K562 (cell line): ENCODE measurements at regions not wholly inside any gene's neighbourhood (a gene's known extent, or its start where the extent isn't known, plus 50 kb on each side); places are given as distances from the start of the nearest gene placed in this dataset.

ENCODE experiments used
- ATAC-seq: fragments of 200-7000 bp; cut with Tn5 transposase; 3 replicates; pipeline ENCODE4 v1.9.1; 2020; ENCODE audit warnings: moderate library complexity
- BruUV-seq: library from RNA; stranded (reverse); fragments of 400-500 nt; replicated peaks from 2 replicates; lab custom pipeline; 2021; lab: Mats Ljungman, UMichigan
- CTCF ChIA-PET: fragments of 300-600 bp; formaldehyde crosslinking; extraction: SDS; loops from one replicate; lab custom pipeline; 2021; ENCODE audit warnings: low intra/inter-chr PET ratio; lab: Yijun Ruan, JAX
- POLR2A ChIA-PET: fragments of 300-600, 350-650 bp; sonication (Branson Sonifier 250); formaldehyde crosslinking; extraction: SDS; loops from one replicate; lab custom pipeline; 2021; ENCODE audit warnings: antibody characterized with exemption, inconsistent platforms; lab: Yijun Ruan, JAX
- DNase-seq, 4 experiments: peaks; one replicate each; pipeline versions ENCODE4 v3.0.0 to v3.0.0-alpha.2; 2011 to 2018; ENCODE audit warnings: low spot score in 3 of 4, mixed read lengths in 3 of 4; ENCODE audit errors: extremely low read depth in 1 of 4
- FAIRE-seq: peaks from 2 replicates; lab custom pipeline; 2011; peaks lifted over from hg19 to GRCh38; lab: Jason Lieb, UNC
- H2AFZ ChIP-seq: 2 replicates; pipeline ENCODE4 v1.6.0; 2011; ENCODE audit warnings: low read depth, low read length, control low read depth, inconsistent platforms
- H3K27ac ChIP-seq: fragments of 200-600 bp; 3 replicates; pipeline ENCODE4 v1.8.0; 2011; ENCODE audit warnings: low read depth, mild to moderate bottlenecking, control low read depth, inconsistent platforms, low read length, moderate library complexity, mixed read lengths; ENCODE audit errors: extremely low read depth
- H3K27me3 ChIP-seq, 2 experiments: fragments of 300-600 bp in 1 of 2; 2 replicates in 1 of 2; 3 replicates in 1 of 2; pipeline versions ENCODE4 v1.6.0 to v1.8.0; 2011; ENCODE audit warnings: inconsistent platforms in 2 of 2, low read length in 2 of 2, mild to moderate bottlenecking in 1 of 2, mixed read lengths in 1 of 2, moderate library complexity in 1 of 2; ENCODE audit not compliant: control insufficient read depth in 2 of 2, insufficient read depth in 2 of 2
- H3K36me3 ChIP-seq: fragments of 300-600 bp; 3 replicates; pipeline ENCODE4 v1.8.0; 2011; ENCODE audit warnings: mild to moderate bottlenecking, low read length, inconsistent platforms; ENCODE audit not compliant: control insufficient read depth, insufficient read depth
- H3K4me1 ChIP-seq, 2 experiments: fragments of 200-600 bp in 1 of 2; replicated peaks in 1 of 2; 2 replicates in 1 of 2; 3 replicates in 1 of 2; pipeline versions ENCODE4 v1.5.1 to v1.8.0; 2011; ENCODE audit warnings: inconsistent platforms in 2 of 2, low read length in 2 of 2, mild to moderate bottlenecking in 1 of 2, mixed read lengths in 1 of 2, moderate library complexity in 1 of 2; ENCODE audit not compliant: control insufficient read depth in 2 of 2, insufficient read depth in 2 of 2
- H3K4me2 ChIP-seq: 2 replicates; pipeline ENCODE4 v1.6.1; 2011; ENCODE audit warnings: low read length, control low read depth, inconsistent platforms, mixed read lengths; ENCODE audit not compliant: insufficient read depth
- H3K4me3 ChIP-seq: fragments of 200-600 bp; sonication (generic), shearing (Covaris generic); 2 replicates; pipeline ENCODE4 v1.5.1; 2016; ENCODE audit warnings: control low read depth, inconsistent platforms
- H3K79me2 ChIP-seq: fragments of 200-600 bp; 3 replicates; pipeline ENCODE4 v1.8.0; 2011; ENCODE audit warnings: low read length, inconsistent platforms; ENCODE audit not compliant: control insufficient read depth, insufficient read depth
- H3K9ac ChIP-seq, 2 experiments: 2 replicates each; pipeline versions ENCODE4 v1.6.0 to v1.6.1; 2011; ENCODE audit warnings: low read depth in 2 of 2, low read length in 2 of 2, control low read depth in 1 of 2, inconsistent platforms in 1 of 2, mild to moderate bottlenecking in 1 of 2, mixed read lengths in 1 of 2; ENCODE audit not compliant: insufficient read depth in 1 of 2
- H3K9me1 ChIP-seq: one replicate; pipeline ENCODE4 v1.6.0; 2011; ENCODE audit warnings: inconsistent platforms, mild to moderate bottlenecking, low read length, moderate library complexity; ENCODE audit not compliant: control insufficient read depth, insufficient read depth
- H3K9me3 ChIP-seq: replicated peaks from 2 replicates; pipeline ENCODE4 v1.5.1; 2011; ENCODE audit warnings: low read depth, low read length, inconsistent platforms; ENCODE audit not compliant: control insufficient read depth, insufficient read depth
- H4K20me1 ChIP-seq: replicated peaks from 2 replicates; pipeline ENCODE4 v1.6.1; 2011; ENCODE audit warnings: low read length, inconsistent platforms, mixed read lengths; ENCODE audit not compliant: control insufficient read depth, insufficient read depth
- ADNP ChIP-seq: fragments of 200-800 bp; sonication (Bioruptor generic); IDR thresholded peaks from 2 replicates; pipeline ENCODE4 v1.6.1; 2016; ENCODE audit warnings: missing genetic modification characterization, missing compliant biosample characterization
- HDAC3 ChIP-seq: fragments of 450-650 bp; IDR thresholded peaks from 2 replicates; pipeline ENCODE4 v1.6.1; 2018; ENCODE audit warnings: borderline replicate concordance, mild to moderate bottlenecking, moderate library complexity; ENCODE audit not compliant: partially characterized antibody
- JUN ChIP-seq, 2 experiments: sonication (generic) in 1 of 2; formaldehyde crosslinking in 1 of 2; IDR thresholded peaks; 2 replicates each; pipeline versions ENCODE4 v1.6.1 to v1.8.0; 2012 to 2022; ENCODE audit warnings: borderline replicate concordance in 2 of 2, mild to moderate bottlenecking in 2 of 2, improper control_type of control experiment in 1 of 2, low read depth in 1 of 2, low read length in 1 of 2, missing genetic modification reagents in 1 of 2
- NFRKB ChIP-seq: fragments of 450-650 bp; IDR thresholded peaks from 2 replicates; pipeline ENCODE4 v1.6.1; 2016; ENCODE audit warnings: low read depth
- POLR2H ChIP-seq: IDR thresholded peaks from 2 replicates; pipeline ENCODE4 v1.6.1; 2016; ENCODE audit warnings: missing genetic modification characterization, low read depth, mild to moderate bottlenecking, control low read depth, missing compliant biosample characterization, moderate library complexity
- RAD51 ChIP-seq: fragments of 450-650 bp; IDR thresholded peaks from 2 replicates; pipeline ENCODE4 v1.7.1; 2016; ENCODE audit warnings: low read depth, mild to moderate bottlenecking, borderline replicate concordance
- TARDBP ChIP-seq: fragments of 450-650 bp; IDR thresholded peaks from 2 replicates; pipeline ENCODE4 v1.6.1; 2016
- ZNF24 ChIP-seq: fragments of 450-650 bp; IDR thresholded peaks from 2 replicates; pipeline ENCODE4 v1.6.1; 2016
- ZNF507 ChIP-seq: conservative IDR thresholded peaks from 2 replicates; pipeline ENCODE4 v1.6.1; 2017; ENCODE audit warnings: missing genetic modification characterization, missing compliant biosample characterization
- ZNF589 ChIP-seq: fragments of 200-800 bp; sonication (Bioruptor generic); IDR thresholded peaks from 2 replicates; pipeline ENCODE4 v1.6.1; 2016; ENCODE audit warnings: low read depth, missing genetic modification characterization, missing compliant biosample characterization
- WGBS: fragments of 100-300 bp; shearing (Covaris generic); methylation state at CpG from one replicate; pipeline ENCODE4 v1.1.6; 2016; ENCODE audit warnings: low coverage, mixed read lengths; ENCODE audit not compliant: insufficient coverage; ENCODE audit errors: missing lambda C conversion rate; 5-methylcytosine and 5-hydroxymethylcytosine counted together
- in situ Hi-C: fragments of 300-500 bp; cut with MboI; formaldehyde crosslinking; loops from 4 replicates; pipeline ENCODE4 v1.15.0; 2018; ENCODE audit warnings: inconsistent platforms, mixed read lengths
- intact Hi-C: fragments of 100-400 bp; cut with micrococcal nuclease; formaldehyde crosslinking; loops from 2 replicates; pipeline ENCODE4 v1.14.2; 2022

- TF ChIP-seq NFRKB, result no peak
- TF ChIP-seq ZNF24, result no peak
- no peak for TF ChIP-seq ADNP
These were observed 245.8 kb upstream of the GK2 start (continued) for GRCh38 chr4:79653871-79654270.

GRCh38 chr4:79652738-79653137 lies 244.7 kb upstream of the GK2 start:
- no peak overlapping the region for H3K9ac ChIP-seq
- H3K4me1 ChIP-seq, result no peaks in the 10 kb centered on the region; a peak in 1 of 5 replicates
- no peak for TF ChIP-seq POLR2H (tag)
- TF ChIP-seq HDAC3, result no peak
- TF ChIP-seq ZNF589 (CRISPR knock-in tag), result no peak
- intact Hi-C loops, result no loop called here
- no TSS peak for BruUV-seq
- H3K27me3 ChIP-seq, result no peaks in the 10 kb centered on the region
- peaks cover 5% of the 10 kb centered on the region; the same call in 1 of the 2 replicates for H3K9me3 ChIP-seq
- in situ Hi-C loops, result no loop called here
- H3K36me3 ChIP-seq, result no peaks in the 10 kb centered on the region
- H2AFZ ChIP-seq, result no peak overlapping the region
- H3K4me2 ChIP-seq, result no peak overlapping the region
- FAIRE-seq, result no peak
- H3K79me2 ChIP-seq, result no peaks in the 10 kb centered on the region
- no peaks in the 10 kb centered on the region for H3K9me1 ChIP-seq
- ChIA-PET CTCF (no interaction called here), POLR2A (no interaction called here)
- no peak for ATAC-seq
- no peak overlapping the region for H3K27ac ChIP-seq
- no peak for DNase-seq
- H3K4me3 ChIP-seq, result no peak overlapping the region
- no peaks in the 10 kb centered on the region for H4K20me1 ChIP-seq

GRCh38 chr4:79652232-79652631 lies 244.2 kb upstream of the GK2 start:
- H3K4me3 ChIP-seq, result no peak overlapping the region
- no peak overlapping the region for H2AFZ ChIP-seq
- H3K9me1 ChIP-seq, result no peaks in the 10 kb centered on the region
- no peaks in the 10 kb centered on the region for H4K20me1 ChIP-seq
- WGBS, result 35% methylated on average over 4 of the region's 4 CpGs
- no peaks in the 10 kb centered on the region for H3K27me3 ChIP-seq
- H3K36me3 ChIP-seq, result no peaks in the 10 kb centered on the region
- BruUV-seq, result no TSS peak
- POLR2A ChIA-PET, result no interaction called here
- no peaks in the 10 kb centered on the region for H3K9me3 ChIP-seq
- H3K27ac ChIP-seq, result no peak overlapping the region
- ATAC-seq, result no peak
- no peaks in the 10 kb centered on the region; a peak in 1 of 5 replicates for H3K4me1 ChIP-seq
- in situ Hi-C loops (no loop called here), intact Hi-C loops (no loop called here)
- DNase-seq, result no peak
- CTCF ChIA-PET, result no interaction called here
- no peak overlapping the region for H3K9ac ChIP-seq
- no peak for TF ChIP-seq RAD51
- TF ChIP-seq TARDBP, result no peak
- TF ChIP-seq ZNF507 (tag), result no peak
- TF ChIP-seq JUN (IDR thresholded peaks at IDR 0.05; ENCODE audit: borderline replicate concordance, low read depth, low read length), result no peak
- no peak for TF ChIP-seq JUN (CRISPR knock-in tag; IDR thresholded peaks at IDR 0.05; ENCODE audit: borderline replicate concordance)
- TF ChIP-seq POLR2H (tag), result no peak
- no peaks in the 10 kb centered on the region for H3K79me2 ChIP-seq
- FAIRE-seq, result no peak
- no peak overlapping the region for H3K4me2 ChIP-seq
